ENCODE measurements at regions not wholly inside any gene's neighbourhood (a gene's known extent, or its start where the extent isn't known, plus 50 kb on each side); places are given as distances from the start of the nearest gene placed in this dataset.

- no peak for DNase-seq
Measured at GRCh38 chr18:78006006-78006773, 756.5 kb downstream of the GALR1 start.

- no peak for DNase-seq
Measured at GRCh38 chr18:78006774-78007260, 757.2 kb downstream of the GALR1 start.

- DNase-seq, result no peak
Measured at GRCh38 chr18:78010363-78010762, 760.7 kb downstream of the GALR1 start.

GRCh38 chr18:78017869-78018268 is 768.2 kb downstream of the GALR1 start:
- DNase-seq, result no peak

- no peak for DNase-seq
Measured at GRCh38 chr18:78021196-78021595, 771.5 kb downstream of the GALR1 start.

GRCh38 chr18:78031589-78031988 is 781.9 kb downstream of the GALR1 start:
- no peak for DNase-seq

GRCh38 chr18:78031991-78032390 is 782.3 kb downstream of the GALR1 start:
- DNase-seq, result no peak

GRCh38 chr18:78032574-78032973 is 782.9 kb downstream of the GALR1 start:
- DNase-seq, result no peak

- no peak for DNase-seq
Measured at GRCh38 chr18:78034755-78035154, 785.1 kb downstream of the GALR1 start.

- DNase-seq, result no peak
Measured at GRCh38 chr18:78041218-78041617, 791.6 kb downstream of the GALR1 start.

- no peak for DNase-seq
Measured at GRCh38 chr18:78046631-78047030, 797.0 kb downstream of the GALR1 start.

- DNase-seq, result no peak
Measured at GRCh38 chr18:78049281-78049680, 799.6 kb downstream of the GALR1 start.

- no peak for DNase-seq
Measured at GRCh38 chr18:78054801-78055200, 805.2 kb downstream of the GALR1 start.

- DNase-seq, result no peak
Measured at GRCh38 chr18:78056011-78056410, 806.4 kb downstream of the GALR1 start.

GRCh38 chr18:78069784-78070664 is 820.4 kb downstream of the GALR1 start:
- no peak for DNase-seq

- DNase-seq, result no peak
Measured at GRCh38 chr18:78071166-78071710, 821.6 kb downstream of the GALR1 start.

- DNase-seq, result no peak
Measured at GRCh38 chr18:78071776-78072175, 822.1 kb downstream of the GALR1 start.

- DNase-seq, result no peak
Measured at GRCh38 chr18:78072375-78072774, 822.7 kb downstream of the GALR1 start.

GRCh38 chr18:78073275-78073674 is 823.6 kb downstream of the GALR1 start:
- DNase-seq, result no peak

- no peak for DNase-seq
Measured at GRCh38 chr18:78074400-78075020, 824.9 kb downstream of the GALR1 start.

- no peak for DNase-seq
Measured at GRCh38 chr18:78080081-78080480, 830.4 kb downstream of the GALR1 start.

GRCh38 chr18:78080761-78081160 is 831.1 kb downstream of the GALR1 start:
- DNase-seq, result no peak

- no peak for DNase-seq
Measured at GRCh38 chr18:78082816-78083215, 833.2 kb downstream of the GALR1 start.

Data from stimulated activated CD4-positive, alpha-beta T cell treated with anti-CD3 and anti-CD28 coated beads, Interleukin-4, amount 100 ng/mL, for 1 hour (primary cell).